ENCODE measurements at regions not wholly inside any gene's neighbourhood (a gene's known extent, or its start where the extent isn't known, plus 50 kb on each side); places are given as distances from the start of the nearest gene placed in this dataset.

GRCh38 chr5:174920906-174921550 lies 196.6 kb downstream of the MSX2 start:
- Histone ChIP-seq H3K36me3 (no peaks in the 10 kb centered on the region), H3K4me1 (peaks cover 0 to 5% (median 0%) of the 10 kb centered on the region in 12 donors), H3K27me3 (no peaks in the 10 kb centered on the region), H3K9me3 (no peaks in the 10 kb centered on the region), H3K4me3 (peak overlapping the region in 8 of 12 donors; percentile 11 to 44 (median 28)), H3K27ac (peak overlapping the region in 2 of 12 donors; percentile 18 to 24)
- no peak for TF ChIP-seq CTCF (IDR thresholded peaks at IDR 0.05)
- TF ChIP-seq POLR2A (IDR thresholded peaks at IDR 0.05): no peak
- no peak for DNase-seq
- intact Hi-C loops (cut with DNase I): no loop called here
- no peak for ATAC-seq
- 31 to 49% (median 39%) methylated on average over 8 of the region's 8 CpGs for WGBS, 4 donors

GRCh38 chr5:174919351-174919750 lies 195.0 kb downstream of the MSX2 start:
- TF ChIP-seq CTCF (IDR thresholded peaks at IDR 0.05): no peak
- TF ChIP-seq POLR2A (IDR thresholded peaks at IDR 0.05): no peak
- intact Hi-C loops (cut with DNase I): no loop called here
- peaks cover 0 to 5% (median 0%) of the 10 kb centered on the region in 12 donors for H3K4me1 ChIP-seq
- 89 to 95% (median 94%) methylated on average over 3 of the region's 3 CpGs for WGBS, 4 donors
- no peak for DNase-seq
- no peak overlapping the region for H3K4me3 ChIP-seq
- H3K27me3 ChIP-seq: no peaks in the 10 kb centered on the region
- no peak overlapping the region for H3K27ac ChIP-seq
- no peaks in the 10 kb centered on the region for H3K9me3 ChIP-seq
- H3K36me3 ChIP-seq: no peaks in the 10 kb centered on the region
- no peak for ATAC-seq

GRCh38 chr5:174918655-174919054 lies 194.3 kb downstream of the MSX2 start:
- intact Hi-C loops (cut with DNase I): no loop called here

More at GRCh38 chr5:174918655-174919054, 194.3 kb downstream of the MSX2 start:
- Histone ChIP-seq H3K4me1 (peaks cover 0 to 5% (median 0%) of the 10 kb centered on the region in 12 donors), H3K9me3 (no peaks in the 10 kb centered on the region), H3K27ac (no peak overlapping the region), H3K36me3 (no peaks in the 10 kb centered on the region), H3K27me3 (no peaks in the 10 kb centered on the region), H3K4me3 (no peak overlapping the region)
- ATAC-seq: no peak
- DNase-seq: no peak
- WGBS, 4 donors: 27 to 47% (median 40%) methylated on average over 1 of the region's 1 CpG
- TF ChIP-seq POLR2A (IDR thresholded peaks at IDR 0.05) (no peak), CTCF (IDR thresholded peaks at IDR 0.05) (no peak)

Measured in heart left ventricle (tissue), 16 donors.